ENCODE measurements at regions not wholly inside any gene's neighbourhood (a gene's known extent, or its start where the extent isn't known, plus 50 kb on each side); places are given as distances from the start of the nearest gene placed in this dataset.

DNA sequence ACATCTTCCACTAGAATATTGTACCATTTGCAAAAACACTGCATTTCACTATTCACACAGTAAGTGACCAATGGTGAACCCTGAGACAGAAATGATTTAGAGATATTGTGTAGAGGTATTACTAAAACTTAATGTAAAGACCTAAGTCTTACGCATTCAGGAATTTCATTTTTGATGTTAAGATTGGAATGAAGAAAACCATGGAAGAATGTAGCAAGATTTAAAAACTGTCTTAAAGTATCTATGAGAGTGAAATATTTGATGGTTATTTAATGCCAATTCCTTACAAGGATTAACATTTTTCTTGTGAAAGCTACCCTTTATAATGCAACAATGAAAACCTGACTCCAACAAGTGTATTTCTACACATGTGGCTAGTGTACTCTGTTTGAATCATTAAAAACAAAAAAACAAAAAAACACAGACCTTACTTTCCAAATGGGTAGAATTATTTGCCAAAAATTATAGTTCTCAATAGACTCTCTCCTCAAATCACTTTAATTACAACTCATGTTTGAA lies 172.0 kb downstream of the NNT start:
- Histone ChIP-seq H3K79me2 (ENCODE audit: insufficient read depth, low read length) (no peaks in the 10 kb centered on the region), H3K27ac (ENCODE audit: extremely low read length, insufficient read depth, low read length) (no peak overlapping the region), H3K27me3 (ENCODE audit: control insufficient read depth in 1 of 2, insufficient read depth in 2 of 2, low read length in 2 of 2) (no peaks in the 10 kb centered on the region), H4K20me1 (ENCODE audit: insufficient read depth, low read length) (no peaks in the 10 kb centered on the region), H3K9me3 (ENCODE audit: low read length) (no peaks in the 10 kb centered on the region), H2AFZ (ENCODE audit: low read length) (no peak overlapping the region), H3K4me2 (ENCODE audit: low read depth, low read length) (no peak overlapping the region), H3K36me3 (replicated peaks in 1 of 2; ENCODE audit: control insufficient read depth in 1 of 2, insufficient read depth in 2 of 2, low read length in 2 of 2) (no peaks in the 10 kb centered on the region), H3K4me3 (replicated peaks in 1 of 3; ENCODE audit: insufficient read depth in 1 of 3, low read depth in 2 of 3, low read length in 3 of 3) (no peak overlapping the region), H3K9ac (ENCODE audit: insufficient read depth, low read depth, low read length) (no peak overlapping the region), H3K4me1 (ENCODE audit: insufficient read depth, low read length) (no peaks in the 10 kb centered on the region)
- ATAC-seq (no peak), DNase-seq (ENCODE audit: low spot score) (no peak), FAIRE-seq (no peak)
- ChIA-PET POLR2A (no interaction called here), CTCF (ENCODE audit: low intra/inter-chr PET ratio, low total read pairs) (no interaction called here)
- in situ Hi-C loops (cut with HindIII; ENCODE audit: extremely low pct_ligation_motif_present, low pct_unique_long_range_greater_than_20kb), result no loop called here
- TF ChIP-seq TEAD2 (CRISPR knock-in tag; IDR thresholded peaks at IDR 0.05) (no peak), KLF15 (CRISPR knock-in tag; IDR thresholded peaks at IDR 0.05; ENCODE audit: borderline replicate concordance) (no peak), HNRNPL (IDR thresholded peaks at IDR 0.05; ENCODE audit: low read depth, low read length) (no peak), ZNF326 (CRISPR knock-in tag; IDR thresholded peaks at IDR 0.05; ENCODE audit: borderline replicate concordance) (no peak), ZSCAN29 (CRISPR knock-in tag; conservative IDR thresholded peaks at IDR 0.05) (no peak)
- TF ChIP-seq, protein P1, sequence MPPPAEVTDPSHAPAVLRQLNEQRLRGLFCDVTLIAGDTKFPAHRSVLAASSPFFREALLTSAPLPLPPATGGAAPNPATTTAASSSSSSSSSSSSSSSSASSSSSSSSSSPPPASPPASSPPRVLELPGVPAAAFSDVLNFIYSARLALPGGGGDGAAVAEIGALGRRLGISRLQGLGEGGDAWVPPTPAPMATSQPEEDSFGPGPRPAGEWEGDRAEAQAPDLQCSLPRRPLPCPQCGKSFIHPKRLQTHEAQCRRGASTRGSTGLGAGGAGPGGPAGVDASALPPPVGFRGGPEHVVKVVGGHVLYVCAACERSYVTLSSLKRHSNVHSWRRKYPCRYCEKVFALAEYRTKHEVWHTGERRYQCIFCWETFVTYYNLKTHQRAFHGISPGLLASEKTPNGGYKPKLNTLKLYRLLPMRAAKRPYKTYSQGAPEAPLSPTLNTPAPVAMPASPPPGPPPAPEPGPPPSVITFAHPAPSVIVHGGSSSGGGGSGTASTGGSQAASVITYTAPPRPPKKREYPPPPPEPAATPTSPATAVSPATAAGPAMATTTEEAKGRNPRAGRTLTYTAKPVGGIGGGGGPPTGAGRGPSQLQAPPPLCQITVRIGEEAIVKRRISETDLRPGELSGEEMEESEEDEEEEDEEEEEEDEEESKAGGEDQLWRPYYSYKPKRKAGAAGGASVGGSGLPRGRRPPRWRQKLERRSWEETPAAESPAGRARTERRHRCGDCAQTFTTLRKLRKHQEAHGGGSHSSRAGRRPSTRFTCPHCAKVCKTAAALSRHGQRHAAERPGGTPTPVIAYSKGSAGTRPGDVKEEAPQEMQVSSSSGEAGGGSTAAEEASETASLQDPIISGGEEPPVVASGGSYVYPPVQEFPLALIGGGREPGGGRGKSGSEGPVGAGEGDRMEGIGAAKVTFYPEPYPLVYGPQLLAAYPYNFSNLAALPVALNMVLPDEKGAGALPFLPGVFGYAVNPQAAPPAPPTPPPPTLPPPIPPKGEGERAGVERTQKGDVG (CRISPR knock-in tag; IDR thresholded peaks at IDR 0.05; ENCODE audit: borderline replicate concordance), result no peak
- 100% methylated on average over 1 of the region's 1 CpG for WGBS (ENCODE audit: low lambda C conversion rate)
- no TSS peak for BruUV-seq (replicated peaks)
- intact Hi-C loops (cut with micrococcal nuclease; ENCODE audit: unreplicated experiment), result no loop called here

Data from HepG2 (cell line).